GM23338 (cell line): ENCODE measurements at regions not wholly inside any gene's neighbourhood (a gene's known extent, or its start where the extent isn't known, plus 50 kb on each side); places are given as distances from the start of the nearest gene placed in this dataset.

Source experiments
- ATAC-seq: fragments of 200-7000 bp; cut with Tn5 transposase; 3 replicates; pipeline ENCODE4 v1.9.1; 2020
- DNase-seq: peaks from one replicate; pipeline ENCODE4 v3.0.0-alpha.2; 2015; ENCODE audit warnings: low spot score
- H2AFZ ChIP-seq: fragments of 200-600 bp; sonication (generic); 2 replicates; pipeline ENCODE4 v1.8.0; 2016; ENCODE audit warnings: antibody characterized with exemption, mild to moderate bottlenecking, moderate library complexity
- H3F3A ChIP-seq: fragments of 200-600 bp; sonication (generic); replicated peaks from 2 replicates; pipeline ENCODE4 v1.8.0; 2017; ENCODE audit warnings: antibody characterized with exemption, mixed run types, low read depth
- H3K27ac ChIP-seq: fragments of 200-600 bp; sonication (generic); 2 replicates; pipeline ENCODE4 v1.6.1; 2016; ENCODE audit warnings: low read depth
- H3K27me3 ChIP-seq: fragments of 200-600 bp; sonication (generic); 2 replicates; pipeline ENCODE4 v1.8.0; 2016; ENCODE audit warnings: mild to moderate bottlenecking, mixed run types, moderate library complexity; ENCODE audit not compliant: insufficient read depth
- H3K36me3 ChIP-seq: fragments of 200-600 bp; sonication (generic); 2 replicates; pipeline ENCODE4 v1.8.0; 2016; ENCODE audit warnings: mild to moderate bottlenecking; ENCODE audit not compliant: insufficient read depth
- H3K4me1 ChIP-seq: fragments of 200-600 bp; sonication (generic); 2 replicates; pipeline ENCODE4 v1.8.0; 2016; ENCODE audit warnings: mild to moderate bottlenecking, moderate library complexity; ENCODE audit not compliant: insufficient read depth
- H3K4me2 ChIP-seq: fragments of 200-600 bp; sonication (generic); 2 replicates; pipeline ENCODE4 v1.7.1; 2017; ENCODE audit warnings: mixed run types
- H3K4me3 ChIP-seq: fragments of 200-600 bp; sonication (generic); 2 replicates; pipeline ENCODE4 v1.6.1; 2016; ENCODE audit warnings: mixed run types
- H3K79me2 ChIP-seq: fragments of 200-600 bp; sonication (generic); replicated peaks from 2 replicates; pipeline ENCODE4 v1.8.0; 2017; ENCODE audit warnings: mild to moderate bottlenecking; ENCODE audit not compliant: insufficient read depth
- H3K9me2 ChIP-seq: fragments of 200-600 bp; sonication (generic); 2 replicates; pipeline ENCODE4 v1.8.0; 2017; ENCODE audit not compliant: insufficient read depth
- H4K20me1 ChIP-seq: fragments of 200-600 bp; sonication (generic); replicated peaks from 2 replicates; pipeline ENCODE4 v1.8.0; 2017; ENCODE audit warnings: mild to moderate bottlenecking; ENCODE audit not compliant: insufficient read depth
- H3K27ac Mint-ChIP-seq: 2 replicates; pipeline ENCODE4 v1.8.0; 2020; ENCODE audit warnings: inconsistent platforms, mild to moderate bottlenecking, moderate library complexity, mixed read lengths
- H3K27me3 Mint-ChIP-seq: 3 replicates; pipeline ENCODE4 v1.8.0; 2022; ENCODE audit warnings: low read depth, mild to moderate bottlenecking, moderate library complexity, mixed read lengths, inconsistent platforms; ENCODE audit not compliant: insufficient read depth, poor library complexity
- H3K36me3 Mint-ChIP-seq: 3 replicates; pipeline ENCODE4 v1.8.0; 2021; ENCODE audit warnings: low read depth, mild to moderate bottlenecking, inconsistent platforms, moderate library complexity, mixed read lengths
- H3K4me1 Mint-ChIP-seq: 3 replicates; pipeline ENCODE4 v1.8.0; 2020; ENCODE audit warnings: mild to moderate bottlenecking, inconsistent platforms, mixed read lengths
- H3K4me3 Mint-ChIP-seq: 3 replicates; pipeline ENCODE4 v1.8.0; 2021; ENCODE audit warnings: moderate library complexity, mild to moderate bottlenecking, inconsistent platforms, mixed read lengths
- H3K9me3 Mint-ChIP-seq: 3 replicates; pipeline ENCODE4 v1.8.0; 2020; ENCODE audit warnings: moderate library complexity, mild to moderate bottlenecking, inconsistent platforms, mixed read lengths
- CREB1 ChIP-seq: fragments of 250-450 bp; sonication (Bioruptor Pico); IDR thresholded peaks from 2 replicates; pipeline ENCODE4 v1.5.0; 2020; ENCODE audit warnings: low read depth, mild to moderate bottlenecking, moderate library complexity
- EZH2 ChIP-seq: fragments of 200-600 bp; sonication (generic); IDR thresholded peaks from one replicate; pipeline ENCODE4 v1.8.0; 2017; ENCODE audit warnings: antibody characterized with exemption, mild to moderate bottlenecking, low read depth; ENCODE audit not compliant: unreplicated experiment
- EZH2phosphoT487 ChIP-seq: fragments of 200-600 bp; sonication (generic); IDR thresholded peaks from one replicate; pipeline ENCODE4 v1.8.1; 2018; ENCODE audit warnings: antibody characterized with exemption; ENCODE audit not compliant: unreplicated experiment
- JUNB ChIP-seq: IDR thresholded peaks from one replicate; pipeline ENCODE4 v1.6.1; 2016; ENCODE audit warnings: antibody characterized with exemption; ENCODE audit not compliant: unreplicated experiment
- POLR2AphosphoS5 ChIP-seq: IDR thresholded peaks from 2 replicates; pipeline ENCODE4 v1.6.1; 2016; ENCODE audit warnings: antibody characterized with exemption, low read depth
- STAT1 ChIP-seq: IDR thresholded peaks from one replicate; pipeline ENCODE4 v1.6.1; 2016; ENCODE audit warnings: antibody characterized with exemption; ENCODE audit not compliant: unreplicated experiment
- ZNF114 ChIP-seq: fragments of 250-450 bp; sonication (Bioruptor Pico); IDR thresholded peaks from 2 replicates; pipeline ENCODE4 v1.5.0; 2020; ENCODE audit warnings: mild to moderate bottlenecking, moderate library complexity
- ZNF331 ChIP-seq: fragments of 250-450 bp; sonication (Bioruptor Pico); IDR thresholded peaks from 2 replicates; pipeline ENCODE4 v1.5.0; 2020; ENCODE audit warnings: low read depth, mild to moderate bottlenecking, moderate library complexity
- TF ChIP-seq, protein P1 (sequence below): IDR thresholded peaks from 2 replicates; pipeline ENCODE4 v1.6.1; 2016; ENCODE audit warnings: antibody characterized with exemption
- TF ChIP-seq, protein P2 (sequence below): IDR thresholded peaks from one replicate; pipeline ENCODE4 v1.6.1; 2018; ENCODE audit warnings: antibody characterized with exemption; ENCODE audit not compliant: unreplicated experiment
- TF ChIP-seq, protein P3 (sequence below): fragments of 250-450 bp; sonication (Bioruptor Pico); IDR thresholded peaks from 2 replicates; pipeline ENCODE4 v1.5.0; 2020; ENCODE audit warnings: mild to moderate bottlenecking, moderate library complexity

DNA sequence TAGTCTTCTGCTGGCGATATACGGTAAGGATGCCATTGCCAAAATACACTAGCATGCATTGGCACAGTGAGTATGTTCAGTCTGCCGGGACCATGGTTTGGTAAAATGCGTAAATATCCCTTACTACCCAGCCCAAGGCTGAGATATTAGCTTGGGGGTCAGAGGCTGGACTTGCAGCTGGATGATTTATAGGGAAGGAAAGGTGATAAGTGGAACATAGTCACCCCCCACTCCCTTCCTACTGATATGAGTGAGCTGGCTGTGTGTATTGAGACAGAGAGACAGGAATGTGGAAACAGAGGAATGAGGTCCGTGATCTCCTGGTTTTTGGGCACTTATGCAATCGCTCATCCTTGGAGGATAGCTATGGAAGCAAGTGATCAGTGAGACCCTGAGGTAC is 642.8 kb downstream of the KCNT2 start:
- TF ChIP-seq, protein P1, sequence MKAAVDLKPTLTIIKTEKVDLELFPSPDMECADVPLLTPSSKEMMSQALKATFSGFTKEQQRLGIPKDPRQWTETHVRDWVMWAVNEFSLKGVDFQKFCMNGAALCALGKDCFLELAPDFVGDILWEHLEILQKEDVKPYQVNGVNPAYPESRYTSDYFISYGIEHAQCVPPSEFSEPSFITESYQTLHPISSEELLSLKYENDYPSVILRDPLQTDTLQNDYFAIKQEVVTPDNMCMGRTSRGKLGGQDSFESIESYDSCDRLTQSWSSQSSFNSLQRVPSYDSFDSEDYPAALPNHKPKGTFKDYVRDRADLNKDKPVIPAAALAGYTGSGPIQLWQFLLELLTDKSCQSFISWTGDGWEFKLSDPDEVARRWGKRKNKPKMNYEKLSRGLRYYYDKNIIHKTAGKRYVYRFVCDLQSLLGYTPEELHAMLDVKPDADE, result no peak
- TF ChIP-seq JUNB (no peak), STAT1 (no peak)
- ATAC-seq (no peak), DNase-seq (no peak)
- Mint-ChIP-seq H3K4me1 (peaks cover 2% of the 10 kb centered on the region; the same call in 2 of the 3 replicates), H3K36me3 (no peaks in the 10 kb centered on the region), H3K27ac (no peak overlapping the region), H3K27me3 (no peaks in the 10 kb centered on the region), H3K4me3 (no peak overlapping the region), H3K9me3 (no peaks in the 10 kb centered on the region)
- Histone ChIP-seq H3K27me3 (no peaks in the 10 kb centered on the region), H3K4me1 (no peaks in the 10 kb centered on the region), H3K4me2 (no peak overlapping the region), H2AFZ (peak overlapping the region; percentile 18), H3K27ac (no peak overlapping the region), H3K9me2 (peaks cover 6% of the 10 kb centered on the region), H3K79me2 (no peaks in the 10 kb centered on the region), H3K36me3 (no peaks in the 10 kb centered on the region), H3F3A (no peaks in the 10 kb centered on the region), H4K20me1 (no peaks in the 10 kb centered on the region), H3K4me3 (no peak overlapping the region)

DNA sequence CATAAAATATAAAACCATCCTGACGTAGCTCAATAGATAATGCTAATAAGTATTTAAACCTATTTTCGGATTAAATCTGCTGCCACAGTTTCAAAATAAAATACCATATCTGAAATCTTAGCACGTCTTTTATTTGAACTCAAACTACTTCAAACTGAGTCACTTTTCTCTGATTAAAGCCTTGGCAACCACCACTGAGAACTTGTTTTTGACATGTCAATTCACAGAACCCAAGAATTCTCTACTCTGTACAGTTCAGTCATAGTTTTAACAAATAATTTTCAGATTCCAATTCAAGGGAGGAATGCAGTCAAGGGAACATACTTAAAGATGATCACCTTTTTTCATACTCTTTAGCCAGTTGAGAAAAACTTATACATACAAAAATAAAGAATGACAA is 643.2 kb downstream of the KCNT2 start:
- Mint-ChIP-seq H3K4me3 (no peak overlapping the region), H3K36me3 (no peaks in the 10 kb centered on the region), H3K4me1 (peaks cover 6% of the 10 kb centered on the region; the same call in 2 of the 3 replicates), H3K27me3 (no peaks in the 10 kb centered on the region), H3K27ac (no peak overlapping the region), H3K9me3 (no peaks in the 10 kb centered on the region)
- no peak overlapping the region for H3K27ac ChIP-seq
- H3K4me3 ChIP-seq, result no peak overlapping the region
- H3K9me2 ChIP-seq, result peaks cover 6% of the 10 kb centered on the region
- H3K4me1 ChIP-seq, result peaks cover 4% of the 10 kb centered on the region; the same call in 1 of the 2 replicates
- no peaks in the 10 kb centered on the region for H3F3A ChIP-seq
- DNase-seq (no peak), ATAC-seq (no peak)
- no peaks in the 10 kb centered on the region for H4K20me1 ChIP-seq
- H3K79me2 ChIP-seq, result no peaks in the 10 kb centered on the region
- H3K36me3 ChIP-seq, result no peaks in the 10 kb centered on the region
- H3K27me3 ChIP-seq, result no peaks in the 10 kb centered on the region
- no peak overlapping the region for H2AFZ ChIP-seq
- H3K4me2 ChIP-seq, result no peak overlapping the region
- TF ChIP-seq, protein P1, result no peak
- no peak for TF ChIP-seq EZH2
- TF ChIP-seq, protein P2, sequence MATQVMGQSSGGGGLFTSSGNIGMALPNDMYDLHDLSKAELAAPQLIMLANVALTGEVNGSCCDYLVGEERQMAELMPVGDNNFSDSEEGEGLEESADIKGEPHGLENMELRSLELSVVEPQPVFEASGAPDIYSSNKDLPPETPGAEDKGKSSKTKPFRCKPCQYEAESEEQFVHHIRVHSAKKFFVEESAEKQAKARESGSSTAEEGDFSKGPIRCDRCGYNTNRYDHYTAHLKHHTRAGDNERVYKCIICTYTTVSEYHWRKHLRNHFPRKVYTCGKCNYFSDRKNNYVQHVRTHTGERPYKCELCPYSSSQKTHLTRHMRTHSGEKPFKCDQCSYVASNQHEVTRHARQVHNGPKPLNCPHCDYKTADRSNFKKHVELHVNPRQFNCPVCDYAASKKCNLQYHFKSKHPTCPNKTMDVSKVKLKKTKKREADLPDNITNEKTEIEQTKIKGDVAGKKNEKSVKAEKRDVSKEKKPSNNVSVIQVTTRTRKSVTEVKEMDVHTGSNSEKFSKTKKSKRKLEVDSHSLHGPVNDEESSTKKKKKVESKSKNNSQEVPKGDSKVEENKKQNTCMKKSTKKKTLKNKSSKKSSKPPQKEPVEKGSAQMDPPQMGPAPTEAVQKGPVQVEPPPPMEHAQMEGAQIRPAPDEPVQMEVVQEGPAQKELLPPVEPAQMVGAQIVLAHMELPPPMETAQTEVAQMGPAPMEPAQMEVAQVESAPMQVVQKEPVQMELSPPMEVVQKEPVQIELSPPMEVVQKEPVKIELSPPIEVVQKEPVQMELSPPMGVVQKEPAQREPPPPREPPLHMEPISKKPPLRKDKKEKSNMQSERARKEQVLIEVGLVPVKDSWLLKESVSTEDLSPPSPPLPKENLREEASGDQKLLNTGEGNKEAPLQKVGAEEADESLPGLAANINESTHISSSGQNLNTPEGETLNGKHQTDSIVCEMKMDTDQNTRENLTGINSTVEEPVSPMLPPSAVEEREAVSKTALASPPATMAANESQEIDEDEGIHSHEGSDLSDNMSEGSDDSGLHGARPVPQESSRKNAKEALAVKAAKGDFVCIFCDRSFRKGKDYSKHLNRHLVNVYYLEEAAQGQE, result no peak
- TF ChIP-seq EZH2phosphoT487, result no peak
- TF ChIP-seq ZNF114 (CRISPR knock-in tag), result no peak
- no peak for TF ChIP-seq ZNF331 (CRISPR knock-in tag)
- TF ChIP-seq POLR2AphosphoS5, result no peak
- TF ChIP-seq STAT1, result no peak
- TF ChIP-seq CREB1 (CRISPR knock-in tag), result no peak
- TF ChIP-seq, protein P3, sequence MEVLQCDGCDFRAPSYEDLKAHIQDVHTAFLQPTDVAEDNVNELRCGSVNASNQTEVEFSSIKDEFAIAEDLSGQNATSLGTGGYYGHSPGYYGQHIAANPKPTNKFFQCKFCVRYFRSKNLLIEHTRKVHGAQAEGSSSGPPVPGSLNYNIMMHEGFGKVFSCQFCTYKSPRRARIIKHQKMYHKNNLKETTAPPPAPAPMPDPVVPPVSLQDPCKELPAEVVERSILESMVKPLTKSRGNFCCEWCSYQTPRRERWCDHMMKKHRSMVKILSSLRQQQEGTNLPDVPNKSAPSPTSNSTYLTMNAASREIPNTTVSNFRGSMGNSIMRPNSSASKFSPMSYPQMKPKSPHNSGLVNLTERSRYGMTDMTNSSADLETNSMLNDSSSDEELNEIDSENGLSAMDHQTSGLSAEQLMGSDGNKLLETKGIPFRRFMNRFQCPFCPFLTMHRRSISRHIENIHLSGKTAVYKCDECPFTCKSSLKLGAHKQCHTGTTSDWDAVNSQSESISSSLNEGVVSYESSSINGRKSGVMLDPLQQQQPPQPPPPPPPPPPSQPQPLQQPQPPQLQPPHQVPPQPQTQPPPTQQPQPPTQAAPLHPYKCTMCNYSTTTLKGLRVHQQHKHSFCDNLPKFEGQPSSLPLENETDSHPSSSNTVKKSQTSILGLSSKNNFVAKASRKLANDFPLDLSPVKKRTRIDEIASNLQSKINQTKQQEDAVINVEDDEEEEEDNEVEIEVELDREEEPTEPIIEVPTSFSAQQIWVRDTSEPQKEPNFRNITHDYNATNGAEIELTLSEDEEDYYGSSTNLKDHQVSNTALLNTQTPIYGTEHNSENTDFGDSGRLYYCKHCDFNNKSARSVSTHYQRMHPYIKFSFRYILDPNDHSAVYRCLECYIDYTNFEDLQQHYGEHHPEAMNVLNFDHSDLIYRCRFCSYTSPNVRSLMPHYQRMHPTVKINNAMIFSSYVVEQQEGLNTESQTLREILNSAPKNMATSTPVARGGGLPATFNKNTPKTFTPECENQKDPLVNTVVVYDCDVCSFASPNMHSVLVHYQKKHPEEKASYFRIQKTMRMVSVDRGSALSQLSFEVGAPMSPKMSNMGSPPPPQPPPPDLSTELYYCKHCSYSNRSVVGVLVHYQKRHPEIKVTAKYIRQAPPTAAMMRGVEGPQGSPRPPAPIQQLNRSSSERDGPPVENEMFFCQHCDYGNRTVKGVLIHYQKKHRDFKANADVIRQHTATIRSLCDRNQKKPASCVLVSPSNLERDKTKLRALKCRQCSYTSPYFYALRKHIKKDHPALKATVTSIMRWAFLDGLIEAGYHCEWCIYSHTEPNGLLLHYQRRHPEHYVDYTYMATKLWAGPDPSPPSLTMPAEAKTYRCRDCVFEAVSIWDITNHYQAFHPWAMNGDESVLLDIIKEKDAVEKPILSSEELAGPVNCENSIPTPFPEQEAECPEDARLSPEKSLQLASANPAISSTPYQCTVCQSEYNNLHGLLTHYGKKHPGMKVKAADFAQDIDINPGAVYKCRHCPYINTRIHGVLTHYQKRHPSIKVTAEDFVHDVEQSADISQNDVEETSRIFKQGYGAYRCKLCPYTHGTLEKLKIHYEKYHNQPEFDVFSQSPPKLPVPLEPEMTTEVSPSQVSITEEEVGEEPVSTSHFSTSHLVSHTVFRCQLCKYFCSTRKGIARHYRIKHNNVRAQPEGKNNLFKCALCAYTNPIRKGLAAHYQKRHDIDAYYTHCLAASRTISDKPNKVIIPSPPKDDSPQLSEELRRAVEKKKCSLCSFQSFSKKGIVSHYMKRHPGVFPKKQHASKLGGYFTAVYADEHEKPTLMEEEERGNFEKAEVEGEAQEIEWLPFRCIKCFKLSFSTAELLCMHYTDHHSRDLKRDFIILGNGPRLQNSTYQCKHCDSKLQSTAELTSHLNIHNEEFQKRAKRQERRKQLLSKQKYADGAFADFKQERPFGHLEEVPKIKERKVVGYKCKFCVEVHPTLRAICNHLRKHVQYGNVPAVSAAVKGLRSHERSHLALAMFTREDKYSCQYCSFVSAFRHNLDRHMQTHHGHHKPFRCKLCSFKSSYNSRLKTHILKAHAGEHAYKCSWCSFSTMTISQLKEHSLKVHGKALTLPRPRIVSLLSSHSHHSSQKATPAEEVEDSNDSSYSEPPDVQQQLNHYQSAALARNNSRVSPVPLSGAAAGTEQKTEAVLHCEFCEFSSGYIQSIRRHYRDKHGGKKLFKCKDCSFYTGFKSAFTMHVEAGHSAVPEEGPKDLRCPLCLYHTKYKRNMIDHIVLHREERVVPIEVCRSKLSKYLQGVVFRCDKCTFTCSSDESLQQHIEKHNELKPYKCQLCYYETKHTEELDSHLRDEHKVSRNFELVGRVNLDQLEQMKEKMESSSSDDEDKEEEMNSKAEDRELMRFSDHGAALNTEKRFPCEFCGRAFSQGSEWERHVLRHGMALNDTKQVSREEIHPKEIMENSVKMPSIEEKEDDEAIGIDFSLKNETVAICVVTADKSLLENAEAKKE (CRISPR knock-in tag), result no peak
